HG03196 (cell line): ENCODE measurements at regions not wholly inside any gene's neighbourhood (a gene's known extent, or its start where the extent isn't known, plus 50 kb on each side); places are given as distances from the start of the nearest gene placed in this dataset.

Experiments used
- ATAC-seq: cut with Tn5 transposase; IDR thresholded peaks from one replicate; pipeline ENCODE4 v1.9.1; 2021; ENCODE audit not compliant: unreplicated experiment

DNA sequence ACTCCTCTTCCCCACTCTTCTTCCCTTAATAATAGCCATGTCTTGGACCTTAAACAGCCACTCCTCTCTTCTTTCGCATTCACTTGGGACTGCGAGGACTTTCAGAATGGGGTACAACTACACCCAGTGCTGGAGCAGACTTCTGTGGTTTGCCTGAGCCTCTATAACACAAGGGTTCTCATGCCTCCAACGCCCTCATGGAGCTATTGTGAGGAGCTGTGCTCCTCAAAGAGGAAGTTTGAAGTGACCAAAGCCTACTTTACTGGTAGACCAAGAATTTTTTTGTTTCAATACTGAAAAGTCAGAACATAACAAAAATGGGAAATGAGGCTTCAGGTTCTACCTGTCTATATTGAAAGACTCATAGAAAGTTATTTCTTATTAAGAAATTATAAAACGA lies 316.4 kb downstream of the PIK3R1 start:
- no peak for ATAC-seq

DNA sequence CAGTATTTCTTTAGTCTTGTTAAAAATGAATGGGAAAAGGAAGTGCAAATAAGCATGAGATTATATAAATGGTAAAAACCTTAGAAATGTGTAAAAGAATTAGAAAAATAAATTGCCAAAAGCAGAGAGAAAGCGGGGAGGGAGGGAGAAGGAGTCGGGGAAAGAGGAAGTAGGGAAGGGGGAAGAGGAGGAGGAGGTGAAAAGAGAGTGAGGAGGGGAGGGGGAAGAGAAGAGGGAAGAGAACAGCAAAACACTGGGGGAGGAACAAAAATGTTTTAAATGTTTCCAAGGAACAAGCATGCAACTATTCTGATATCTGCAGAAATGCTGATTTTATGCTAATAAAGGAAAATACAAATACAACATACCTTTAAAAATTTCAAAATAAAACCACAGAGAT lies 317.5 kb downstream of the PIK3R1 start:
- no peak for ATAC-seq

GRCh38 chr5:68533571-68534084 lies 318.1 kb downstream of the PIK3R1 start:
- no peak for ATAC-seq

- no peak for ATAC-seq
Measured at GRCh38 chr5:68534131-68534940, 318.8 kb downstream of the PIK3R1 start.

GRCh38 chr5:68534956-68535520 lies 319.5 kb downstream of the PIK3R1 start:
- no peak for ATAC-seq

GRCh38 chr5:68538814-68539420 lies 323.4 kb downstream of the PIK3R1 start:
- no peak for ATAC-seq

DNA sequence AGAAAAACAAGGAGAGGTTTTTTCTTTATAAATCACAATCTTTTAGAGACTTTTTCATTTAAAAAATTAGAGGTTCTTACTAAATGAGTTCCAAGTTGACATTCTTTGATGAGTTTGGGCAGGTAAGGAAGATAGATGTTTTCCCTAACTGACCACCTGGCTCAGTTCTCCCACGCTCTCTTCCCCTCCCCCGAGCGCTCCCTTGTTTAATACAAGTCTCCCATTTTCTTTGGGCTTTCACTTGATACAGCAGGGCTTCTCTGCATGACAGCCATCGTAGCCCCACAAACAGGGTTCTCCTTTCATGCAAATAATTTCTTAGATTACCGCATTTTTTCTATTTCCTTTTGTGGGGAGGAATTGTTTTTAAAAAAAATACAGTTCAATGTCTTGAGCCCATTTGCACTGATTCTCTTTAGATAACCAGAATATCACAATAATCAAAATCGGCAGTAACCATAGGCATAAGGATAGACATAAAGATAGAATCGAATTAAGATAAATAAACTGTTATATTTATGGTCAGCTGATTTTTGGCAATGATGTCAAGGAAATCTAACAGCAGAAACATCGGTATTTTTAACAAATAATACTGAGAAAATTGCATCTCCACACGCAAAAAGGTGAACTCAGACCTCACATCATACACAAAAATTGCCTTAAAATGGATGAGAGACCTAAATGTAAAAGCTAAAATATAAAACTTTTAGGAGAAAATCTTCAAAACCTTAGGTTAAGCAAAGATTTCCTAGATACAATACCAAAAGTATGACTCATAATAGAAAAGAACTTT lies 325.4 kb downstream of the PIK3R1 start:
- no peak for ATAC-seq

DNA sequence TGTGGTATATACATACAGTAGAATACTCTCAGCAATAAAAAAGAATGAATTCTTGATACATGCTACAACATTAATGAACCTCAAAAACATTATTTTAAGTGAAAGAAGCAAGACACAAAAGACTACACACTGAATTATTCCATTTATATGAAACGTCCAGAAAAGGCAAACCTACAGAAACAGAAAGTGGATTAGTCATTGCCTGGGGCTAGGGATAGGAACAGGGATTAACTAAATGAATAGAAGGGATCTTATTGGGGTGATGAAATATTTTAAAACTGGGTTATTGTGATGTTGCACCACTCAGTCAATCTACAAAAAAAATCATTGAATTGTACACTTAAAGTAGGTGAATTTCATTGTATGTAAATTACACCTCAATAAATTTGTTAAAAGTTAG lies 326.7 kb downstream of the PIK3R1 start:
- no peak for ATAC-seq

DNA sequence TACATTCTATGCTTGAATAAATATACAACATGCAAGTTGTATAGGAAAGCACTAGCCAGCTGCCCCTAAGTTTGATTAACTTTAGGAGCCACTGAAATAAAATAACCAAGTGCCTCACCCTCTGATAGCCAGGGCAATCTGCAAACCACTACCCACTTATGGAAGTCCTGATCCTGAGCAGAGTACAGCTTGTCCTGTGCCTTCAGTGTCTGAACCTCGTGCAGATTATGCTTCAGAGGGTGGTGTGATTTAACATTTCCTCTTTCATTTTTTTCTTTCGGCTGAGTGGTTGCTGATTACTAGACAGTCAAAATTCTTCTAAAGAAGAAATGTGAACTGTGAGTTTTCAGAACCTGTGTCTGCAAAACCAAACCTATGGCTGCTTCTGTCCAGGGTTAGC lies 327.7 kb downstream of the PIK3R1 start:
- ATAC-seq = no peak

DNA sequence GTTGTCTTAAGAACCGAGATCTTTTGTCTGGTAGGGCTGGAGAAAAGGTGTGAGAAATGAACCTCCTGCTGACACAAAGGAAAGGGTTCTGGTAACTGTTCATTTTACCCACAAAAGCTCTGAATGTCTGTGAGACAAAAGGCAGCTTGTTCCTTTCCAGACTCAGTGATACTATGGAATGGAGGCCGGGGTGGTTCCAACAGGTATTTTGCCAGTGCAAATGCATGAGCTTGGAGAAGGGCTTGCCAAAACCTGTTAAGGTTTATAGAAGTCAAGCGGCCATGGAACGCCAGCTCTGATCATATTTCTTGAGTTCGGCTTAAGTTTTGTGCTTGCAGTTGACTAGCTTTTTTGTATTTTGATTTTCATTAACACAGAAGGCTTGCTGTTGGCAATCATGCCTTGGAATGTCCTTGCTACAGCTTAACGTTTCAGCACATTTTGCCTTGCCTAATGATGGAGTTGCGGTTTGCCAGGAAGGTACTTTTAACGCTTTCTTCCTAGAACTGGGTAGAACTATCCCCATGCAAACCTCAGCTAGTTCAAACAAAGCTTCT lies 328.6 kb downstream of the PIK3R1 start:
- no peak for ATAC-seq

- ATAC-seq = no peak
Measured at GRCh38 chr5:68544648-68545552, 329.3 kb downstream of the PIK3R1 start.

GRCh38 chr5:68545636-68546295 lies 330.2 kb downstream of the PIK3R1 start:
- ATAC-seq = no peak

GRCh38 chr5:68547056-68547455 lies 331.5 kb downstream of the PIK3R1 start:
- ATAC-seq = no peak

- ATAC-seq = no peak
Measured at GRCh38 chr5:68547622-68548021, 332.1 kb downstream of the PIK3R1 start.

DNA sequence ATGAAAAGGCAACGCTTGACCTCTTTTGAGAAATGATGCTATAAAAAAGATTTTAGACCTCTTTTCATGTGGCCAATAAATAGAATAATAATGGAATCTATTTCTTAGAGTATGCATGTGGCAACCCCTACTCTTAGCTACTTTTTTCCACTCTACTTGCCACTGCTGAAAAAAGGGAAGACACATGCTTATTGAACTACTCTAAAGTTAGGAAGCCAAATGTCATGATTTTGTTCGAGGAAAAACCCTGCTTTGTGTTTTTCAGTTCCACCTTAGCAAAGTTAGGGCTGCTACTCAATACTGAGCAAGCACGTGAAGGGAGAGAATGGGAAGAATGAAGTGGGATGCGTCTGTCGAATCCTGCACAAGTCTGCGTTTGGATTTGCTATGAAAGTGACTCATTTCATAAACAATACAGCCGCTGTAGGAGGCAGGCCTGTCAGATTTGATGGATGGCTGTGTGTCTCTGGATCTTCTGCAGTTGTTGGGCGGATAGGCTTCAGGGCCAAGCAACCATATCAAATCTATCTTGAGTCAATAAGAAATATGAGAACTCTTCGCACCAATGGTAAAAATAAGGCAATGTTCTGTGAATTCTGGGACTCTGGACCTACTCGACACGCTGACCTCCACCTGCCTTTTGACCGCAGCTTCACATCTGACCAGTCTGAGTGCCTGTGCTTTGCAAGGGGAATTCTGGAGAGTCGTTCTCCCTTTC lies 333.6 kb downstream of the PIK3R1 start:
- no peak for ATAC-seq

GRCh38 chr5:68550015-68550414 lies 334.5 kb downstream of the PIK3R1 start:
- no peak for ATAC-seq

DNA sequence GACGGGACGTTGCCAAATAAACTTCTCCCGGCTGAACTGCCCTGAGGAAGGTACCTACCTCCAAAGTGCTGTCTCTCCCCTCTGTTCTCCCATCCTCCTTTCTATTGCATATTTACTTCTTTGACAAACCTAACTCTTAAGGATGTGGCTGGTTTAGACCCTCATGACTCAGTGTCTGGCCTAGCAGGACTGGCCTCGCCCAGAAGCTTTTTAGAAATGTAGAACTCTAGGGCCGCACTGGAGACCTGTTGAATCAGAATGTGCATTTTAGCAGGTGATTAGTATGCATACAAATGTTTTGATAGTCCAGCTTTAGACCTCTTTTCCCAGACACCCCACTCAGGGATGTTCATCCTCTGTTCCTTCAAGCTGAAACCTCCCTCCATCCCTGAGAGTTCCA lies 335.9 kb downstream of the PIK3R1 start:
- ATAC-seq = no peak

DNA sequence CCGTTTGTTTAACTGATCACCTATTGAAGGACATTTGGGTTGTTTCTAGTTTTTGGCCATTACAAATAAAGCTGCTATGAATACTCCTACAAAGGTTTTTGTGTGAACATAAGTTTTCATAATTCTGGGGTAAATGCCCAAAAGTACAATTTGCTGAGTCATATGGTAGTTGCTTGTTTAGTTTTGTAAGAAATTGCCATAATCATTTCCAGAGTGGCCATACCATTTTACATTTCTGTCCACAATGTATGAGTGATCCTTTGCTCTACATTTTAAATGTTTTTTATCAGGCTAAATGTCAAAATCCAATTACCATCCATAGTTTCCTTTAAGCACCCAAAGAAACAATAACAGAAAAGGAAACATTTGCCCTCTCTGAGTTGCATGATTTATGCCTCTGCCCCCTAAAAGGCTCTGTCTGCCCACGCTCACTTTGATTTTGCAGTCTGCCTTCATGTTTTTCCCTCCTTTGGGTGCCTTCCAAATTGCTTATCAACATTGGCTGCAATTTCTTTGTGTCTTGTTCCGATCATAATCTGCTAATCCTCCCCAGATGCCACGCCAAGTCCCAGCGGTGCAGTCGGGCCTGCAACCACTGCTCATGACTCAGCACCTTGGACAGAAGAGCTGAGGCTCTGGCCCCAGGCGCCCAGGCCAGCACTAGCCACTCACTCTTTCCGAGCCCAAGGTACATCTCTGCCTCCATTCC lies 339.2 kb downstream of the PIK3R1 start:
- no peak for ATAC-seq
